Mesothelial cell of epicardium (in vitro differentiated cells): ENCODE measurements at regions not wholly inside any gene's neighbourhood (a gene's known extent, or its start where the extent isn't known, plus 50 kb on each side); places are given as distances from the start of the nearest gene placed in this dataset.
A peak's percentile ranks its signal among the peaks of the same experiment; 100 is the strongest.

Experiments
- DNase-seq, 2 experiments: peaks; one replicate each; pipeline ENCODE4 v3.0.0; 2021; ENCODE audit warnings: low spot score in 2 of 2; ENCODE audit not compliant: unreplicated experiment in 2 of 2
- H3K27ac Mint-ChIP-seq: 2 replicates; pipeline ENCODE4 v1.8.0; 2021; ENCODE audit warnings: mixed read lengths
- H3K27me3 Mint-ChIP-seq: 2 replicates; pipeline ENCODE4 v1.8.0; 2021; ENCODE audit warnings: low read depth, mixed read lengths
- H3K36me3 Mint-ChIP-seq: 2 replicates; pipeline ENCODE4 v1.8.0; 2021; ENCODE audit warnings: mixed read lengths
- H3K4me1 Mint-ChIP-seq: 2 replicates; pipeline ENCODE4 v1.8.0; 2021; ENCODE audit warnings: mixed read lengths
- H3K4me3 Mint-ChIP-seq: 2 replicates; pipeline ENCODE4 v1.8.0; 2021; ENCODE audit warnings: mild to moderate bottlenecking, moderate library complexity, mixed read lengths
- H3K9me3 Mint-ChIP-seq: 2 replicates; pipeline ENCODE4 v1.8.0; 2021; ENCODE audit warnings: mixed read lengths
- TF ChIP-seq, protein P1 (sequence below): fragments of 200-600 bp; sonication (generic); IDR thresholded peaks from one replicate; pipeline ENCODE4 v1.5.0; 2021; ENCODE audit warnings: antibody characterized with exemption; ENCODE audit not compliant: unreplicated experiment

DNA sequence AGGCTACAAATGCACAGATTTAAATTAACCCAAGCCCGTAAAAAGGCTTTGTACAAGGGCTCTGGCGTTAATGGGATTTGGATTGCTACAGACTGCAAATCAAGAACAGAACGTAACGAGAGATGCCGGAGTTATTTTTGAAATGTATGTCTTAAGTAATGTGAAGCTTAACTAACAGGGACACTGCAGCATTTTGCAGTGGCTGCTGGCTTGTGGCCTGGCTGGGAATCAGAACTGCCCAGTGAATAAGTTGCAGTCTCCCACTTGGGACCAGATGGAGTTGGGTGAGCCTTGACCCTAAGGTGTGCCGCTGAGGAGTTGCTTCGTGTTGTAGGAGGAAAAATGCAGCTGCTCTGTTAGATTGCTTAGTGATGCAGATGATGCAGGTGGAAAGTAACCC, 318.4 kb downstream of the DHX15 start:
- TF ChIP-seq, protein P1, sequence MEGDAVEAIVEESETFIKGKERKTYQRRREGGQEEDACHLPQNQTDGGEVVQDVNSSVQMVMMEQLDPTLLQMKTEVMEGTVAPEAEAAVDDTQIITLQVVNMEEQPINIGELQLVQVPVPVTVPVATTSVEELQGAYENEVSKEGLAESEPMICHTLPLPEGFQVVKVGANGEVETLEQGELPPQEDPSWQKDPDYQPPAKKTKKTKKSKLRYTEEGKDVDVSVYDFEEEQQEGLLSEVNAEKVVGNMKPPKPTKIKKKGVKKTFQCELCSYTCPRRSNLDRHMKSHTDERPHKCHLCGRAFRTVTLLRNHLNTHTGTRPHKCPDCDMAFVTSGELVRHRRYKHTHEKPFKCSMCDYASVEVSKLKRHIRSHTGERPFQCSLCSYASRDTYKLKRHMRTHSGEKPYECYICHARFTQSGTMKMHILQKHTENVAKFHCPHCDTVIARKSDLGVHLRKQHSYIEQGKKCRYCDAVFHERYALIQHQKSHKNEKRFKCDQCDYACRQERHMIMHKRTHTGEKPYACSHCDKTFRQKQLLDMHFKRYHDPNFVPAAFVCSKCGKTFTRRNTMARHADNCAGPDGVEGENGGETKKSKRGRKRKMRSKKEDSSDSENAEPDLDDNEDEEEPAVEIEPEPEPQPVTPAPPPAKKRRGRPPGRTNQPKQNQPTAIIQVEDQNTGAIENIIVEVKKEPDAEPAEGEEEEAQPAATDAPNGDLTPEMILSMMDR, result no peak
- Mint-ChIP-seq H3K27ac (peak overlapping the region; percentile 92), H3K36me3 (no peaks in the 10 kb centered on the region), H3K4me1 (peaks cover 50% of the 10 kb centered on the region), H3K4me3 (no peak overlapping the region), H3K27me3 (no peaks in the 10 kb centered on the region), H3K9me3 (no peaks in the 10 kb centered on the region)
- DNase-seq, result no peak

DNA sequence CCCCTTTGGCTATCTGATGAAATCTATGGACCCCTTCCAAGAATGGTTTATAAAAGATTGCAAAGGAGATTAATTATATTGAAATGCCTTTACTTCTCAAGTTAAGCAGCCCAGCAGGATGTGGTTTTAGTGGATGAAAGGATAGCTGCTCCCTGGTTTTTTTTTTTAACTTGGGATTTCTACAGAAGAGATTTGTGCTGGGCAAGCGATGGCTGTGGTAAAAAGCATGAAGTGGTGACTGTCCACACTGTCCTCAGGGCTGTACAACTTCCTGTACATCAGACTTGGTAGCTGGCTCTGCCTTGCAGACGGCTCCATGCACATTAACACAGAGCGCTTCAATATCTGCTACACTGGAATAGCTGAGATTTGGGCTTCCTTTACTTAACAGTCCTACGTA, 321.7 kb downstream of the DHX15 start:
- Mint-ChIP-seq H3K4me3 (no peak overlapping the region), H3K27ac (peak overlapping the region; percentile 83), H3K36me3 (no peaks in the 10 kb centered on the region), H3K9me3 (no peaks in the 10 kb centered on the region), H3K27me3 (no peaks in the 10 kb centered on the region), H3K4me1 (peaks cover 58% of the 10 kb centered on the region)
- no peak for DNase-seq
- TF ChIP-seq, protein P1, result no peak

GRCh38 chr4:24262084-24262483, 322.3 kb downstream of the DHX15 start:
- TF ChIP-seq, protein P1, result no peak
- Mint-ChIP-seq H3K4me1 (peaks cover 53% of the 10 kb centered on the region), H3K9me3 (no peaks in the 10 kb centered on the region), H3K4me3 (peak overlapping the region; percentile 7), H3K36me3 (no peaks in the 10 kb centered on the region), H3K27ac (peak overlapping the region; percentile 83), H3K27me3 (peaks cover 1% of the 10 kb centered on the region)
- no peak for DNase-seq

DNA sequence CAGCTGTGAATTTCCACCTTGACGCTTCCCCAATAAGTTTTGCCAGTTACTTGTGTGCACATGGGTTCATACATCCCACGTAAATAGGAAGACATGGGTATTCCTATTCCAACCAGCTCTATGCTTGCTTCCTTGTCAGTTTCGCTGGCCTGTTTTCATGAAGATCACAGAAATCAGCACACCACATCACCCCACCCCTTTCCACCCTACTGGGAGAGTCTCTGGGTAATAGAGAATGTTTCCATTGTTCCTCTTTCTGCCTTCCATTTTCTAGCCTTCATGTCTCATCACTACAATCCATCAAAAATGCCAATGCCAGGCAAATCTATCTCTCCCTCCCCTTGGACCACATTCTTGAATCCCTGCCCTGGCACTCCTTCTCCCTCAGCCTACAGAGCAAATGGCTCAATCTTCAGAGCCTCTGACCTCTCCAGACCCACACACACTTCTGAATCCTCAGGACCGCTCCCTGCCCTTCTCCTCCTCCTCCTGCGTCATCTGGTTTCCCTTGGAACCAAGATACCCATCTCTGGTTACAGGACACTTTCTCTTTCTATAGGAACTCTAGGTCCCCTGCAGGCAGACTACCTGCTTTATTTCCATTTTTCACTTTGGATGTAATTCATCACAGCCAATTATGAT, 323.3 kb downstream of the DHX15 start:
- no peaks in the 10 kb centered on the region for H3K36me3 Mint-ChIP-seq
- H3K4me1 Mint-ChIP-seq, result peaks cover 43% of the 10 kb centered on the region
- no peak for DNase-seq
- H3K27ac Mint-ChIP-seq, result peak overlapping the region; percentile 32
- no peak overlapping the region for H3K4me3 Mint-ChIP-seq
- TF ChIP-seq, protein P1, result no peak
- H3K9me3 Mint-ChIP-seq, result no peaks in the 10 kb centered on the region
- H3K27me3 Mint-ChIP-seq, result peaks cover 4% of the 10 kb centered on the region

DNA sequence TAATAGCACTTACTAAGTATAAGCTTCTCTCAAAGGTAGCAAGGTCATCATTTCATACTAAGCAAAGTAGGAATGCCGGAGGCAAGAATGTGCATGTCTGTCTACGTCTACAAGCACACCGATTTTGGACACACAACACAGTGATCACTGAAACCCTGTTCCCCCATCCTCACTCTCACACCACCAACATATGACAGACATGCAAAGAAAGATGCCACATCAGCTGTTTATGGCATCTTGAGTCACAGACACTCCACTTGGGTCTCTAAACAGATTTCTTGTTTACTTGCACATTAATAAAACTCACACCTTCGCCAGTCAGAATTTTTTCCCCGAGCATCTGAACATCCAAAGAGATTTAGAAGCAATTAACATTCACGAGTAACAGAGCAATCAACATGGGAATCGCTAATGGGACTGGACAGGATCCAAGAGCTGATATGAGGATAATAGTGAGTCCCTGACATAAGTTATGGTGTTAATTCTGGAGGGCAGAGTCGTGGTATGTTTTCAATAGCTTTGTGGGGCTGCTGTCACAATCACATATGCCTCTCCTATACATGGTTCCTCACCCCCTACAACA, 324.1 kb downstream of the DHX15 start:
- Mint-ChIP-seq H3K9me3 (no peaks in the 10 kb centered on the region), H3K4me3 (no peak overlapping the region), H3K4me1 (peaks cover 34% of the 10 kb centered on the region), H3K27ac (no peak overlapping the region), H3K36me3 (no peaks in the 10 kb centered on the region), H3K27me3 (peaks cover 7% of the 10 kb centered on the region)
- TF ChIP-seq, protein P1, result no peak
- no peak for DNase-seq
